HPDE6-E6E7 (cell line): ENCODE measurements at regions not wholly inside any gene's neighbourhood (a gene's known extent, or its start where the extent isn't known, plus 50 kb on each side); places are given as distances from the start of the nearest gene placed in this dataset.

Source experiments
- DNase-seq: peaks from one replicate; pipeline ENCODE4 v3.0.0; 2011; ENCODE audit warnings: missing footprints; ENCODE audit errors: extremely low spot score

GRCh38 chr4:181731900-181732299 lies 511.3 kb upstream of the TENM3 start:
- no peak for DNase-seq

- no peak for DNase-seq
Observed at GRCh38 chr4:181737744-181738143, 505.5 kb upstream of the TENM3 start.

- no peak for DNase-seq
Observed at GRCh38 chr4:181739031-181739430, 504.2 kb upstream of the TENM3 start.

GRCh38 chr4:181741513-181741912 lies 501.7 kb upstream of the TENM3 start:
- DNase-seq, result no peak

GRCh38 chr4:181745933-181746625 lies 497.1 kb upstream of the TENM3 start:
- no peak for DNase-seq

- DNase-seq, result no peak
Observed at GRCh38 chr4:181748581-181748980, 494.6 kb upstream of the TENM3 start.

- DNase-seq, result no peak
Observed at GRCh38 chr4:181752516-181752915, 490.7 kb upstream of the TENM3 start.

- DNase-seq, result no peak
Observed at GRCh38 chr4:181753207-181753606, 490.0 kb upstream of the TENM3 start.

- no peak for DNase-seq
Observed at GRCh38 chr4:181755846-181756245, 487.4 kb upstream of the TENM3 start.

- no peak for DNase-seq
Observed at GRCh38 chr4:181756451-181757095, 486.6 kb upstream of the TENM3 start.

GRCh38 chr4:181757098-181757497 lies 486.1 kb upstream of the TENM3 start:
- DNase-seq, result no peak

GRCh38 chr4:181757910-181758660 lies 485.1 kb upstream of the TENM3 start:
- no peak for DNase-seq

GRCh38 chr4:181760560-181760959 lies 482.6 kb upstream of the TENM3 start:
- no peak for DNase-seq

GRCh38 chr4:181761156-181761555 lies 482.0 kb upstream of the TENM3 start:
- no peak for DNase-seq

GRCh38 chr4:181766061-181766548 lies 477.1 kb upstream of the TENM3 start:
- DNase-seq, result no peak

GRCh38 chr4:181770971-181771370 lies 472.2 kb upstream of the TENM3 start:
- no peak for DNase-seq

GRCh38 chr4:181775298-181775697 lies 467.9 kb upstream of the TENM3 start:
- DNase-seq, result no peak

GRCh38 chr4:181776264-181777054 lies 466.7 kb upstream of the TENM3 start:
- no peak for DNase-seq

GRCh38 chr4:181777518-181777917 lies 465.7 kb upstream of the TENM3 start:
- no peak for DNase-seq

- DNase-seq, result no peak
Observed at GRCh38 chr4:181784881-181785280, 458.3 kb upstream of the TENM3 start.

GRCh38 chr4:181792641-181793040 lies 450.6 kb upstream of the TENM3 start:
- no peak for DNase-seq

- no peak for DNase-seq
Observed at GRCh38 chr4:181793096-181793495, 450.1 kb upstream of the TENM3 start.
